ENCODE measurements at regions not wholly inside any gene's neighbourhood (a gene's known extent, or its start where the extent isn't known, plus 50 kb on each side); places are given as distances from the start of the nearest gene placed in this dataset.

GRCh38 chr1:185368913-185369491, 52.0 kb upstream of the IVNS1ABP start:
- Histone ChIP-seq H2BK15ac (ENCODE audit: low read depth, low read length) (no peak overlapping the region), H3K4me2 (ENCODE audit: low read depth, low read length) (no peak overlapping the region), H3K9me3 (ENCODE audit: control insufficient read depth, insufficient read depth, low read length) (no peaks in the 10 kb centered on the region), H3K9ac (ENCODE audit: low read depth, low read length) (no peak overlapping the region), H3K27me3 (ENCODE audit: control insufficient read depth, insufficient read depth, low read length) (no peaks in the 10 kb centered on the region), H3K14ac (replicated peaks; ENCODE audit: low read depth, low read length) (no peak overlapping the region), H3K27ac (ENCODE audit: insufficient read depth, low read length) (no peak overlapping the region), H2BK5ac (ENCODE audit: low read depth, low read length, poor library complexity, severe bottlenecking) (no peak overlapping the region), H2AK9ac (replicated peaks; ENCODE audit: low read depth, low read length, poor library complexity) (no peak overlapping the region), H3K4me1 (ENCODE audit: control insufficient read depth, insufficient read depth, low read length) (peaks cover 3% of the 10 kb centered on the region; the same call in 1 of the 2 replicates), H4K8ac (ENCODE audit: low read depth in 2 of 2, low read length in 2 of 2) (no peak overlapping the region), H4K91ac (ENCODE audit: insufficient read depth, low read depth, low read length) (no peak overlapping the region), H2AFZ (replicated peaks; ENCODE audit: low read length, poor library complexity) (no peak overlapping the region), H3K4me3 (ENCODE audit: insufficient read depth, low read depth, low read length) (no peak overlapping the region), H3K56ac (ENCODE audit: extremely low read depth, insufficient read depth, low read length) (no peak overlapping the region), H2BK20ac (ENCODE audit: low read depth, low read length) (no peak overlapping the region), H3K18ac (ENCODE audit: low read depth, low read length) (no peak overlapping the region), H4K20me1 (ENCODE audit: insufficient read depth, low read length) (no peaks in the 10 kb centered on the region), H3K9me1 (ENCODE audit: insufficient read depth, low read length) (peaks cover 4% of the 10 kb centered on the region), H3K23ac (ENCODE audit: low read depth, low read length) (no peak overlapping the region), H4K5ac (ENCODE audit: low read depth, low read length) (no peak overlapping the region), H2BK120ac (ENCODE audit: low read depth, low read length) (no peak overlapping the region), H3K79me1 (ENCODE audit: low read depth in 1 of 2, low read length in 2 of 2) (no peaks in the 10 kb centered on the region), H3K36me3 (ENCODE audit: control insufficient read depth, insufficient read depth, low read length) (no peaks in the 10 kb centered on the region), H2AK5ac (ENCODE audit: low read depth, low read length) (no peak overlapping the region), H3K4ac (ENCODE audit: low read depth, low read length) (no peak overlapping the region)
- BruUV-seq (replicated peaks): no TSS peak
- DNase-seq (no peak), ATAC-seq (ENCODE audit: low read depth) (no peak)
- ChIA-PET POLR2A (ENCODE audit: unreplicated experiment) (no interaction called here), CTCF (no interaction called here)
- intact Hi-C loops (cut with micrococcal nuclease): no loop called here
- TF ChIP-seq, protein P1, sequence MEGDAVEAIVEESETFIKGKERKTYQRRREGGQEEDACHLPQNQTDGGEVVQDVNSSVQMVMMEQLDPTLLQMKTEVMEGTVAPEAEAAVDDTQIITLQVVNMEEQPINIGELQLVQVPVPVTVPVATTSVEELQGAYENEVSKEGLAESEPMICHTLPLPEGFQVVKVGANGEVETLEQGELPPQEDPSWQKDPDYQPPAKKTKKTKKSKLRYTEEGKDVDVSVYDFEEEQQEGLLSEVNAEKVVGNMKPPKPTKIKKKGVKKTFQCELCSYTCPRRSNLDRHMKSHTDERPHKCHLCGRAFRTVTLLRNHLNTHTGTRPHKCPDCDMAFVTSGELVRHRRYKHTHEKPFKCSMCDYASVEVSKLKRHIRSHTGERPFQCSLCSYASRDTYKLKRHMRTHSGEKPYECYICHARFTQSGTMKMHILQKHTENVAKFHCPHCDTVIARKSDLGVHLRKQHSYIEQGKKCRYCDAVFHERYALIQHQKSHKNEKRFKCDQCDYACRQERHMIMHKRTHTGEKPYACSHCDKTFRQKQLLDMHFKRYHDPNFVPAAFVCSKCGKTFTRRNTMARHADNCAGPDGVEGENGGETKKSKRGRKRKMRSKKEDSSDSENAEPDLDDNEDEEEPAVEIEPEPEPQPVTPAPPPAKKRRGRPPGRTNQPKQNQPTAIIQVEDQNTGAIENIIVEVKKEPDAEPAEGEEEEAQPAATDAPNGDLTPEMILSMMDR (conservative IDR thresholded peaks at IDR 0.05; ENCODE audit: low read depth, low read length): no peak
- TF ChIP-seq POLR2A (IDR thresholded peaks at IDR 0.05; ENCODE audit: low read depth, low read length): no peak
- TF ChIP-seq RAD21 (IDR thresholded peaks at IDR 0.05; ENCODE audit: low read length): no peak
- TF ChIP-seq RFX5 (IDR thresholded peaks at IDR 0.05; ENCODE audit: low read depth, low read length): no peak
- no peak for TF ChIP-seq ELK1 (IDR thresholded peaks at IDR 0.05; ENCODE audit: borderline replicate concordance, low read depth, low read length)
- no peak for TF ChIP-seq RCOR1 (IDR thresholded peaks at IDR 0.05; ENCODE audit: insufficient replicate concordance, low read length)
- TF ChIP-seq MAZ (IDR thresholded peaks at IDR 0.05; ENCODE audit: borderline replicate concordance, low read depth, low read length): no peak
- TF ChIP-seq, protein P2, sequence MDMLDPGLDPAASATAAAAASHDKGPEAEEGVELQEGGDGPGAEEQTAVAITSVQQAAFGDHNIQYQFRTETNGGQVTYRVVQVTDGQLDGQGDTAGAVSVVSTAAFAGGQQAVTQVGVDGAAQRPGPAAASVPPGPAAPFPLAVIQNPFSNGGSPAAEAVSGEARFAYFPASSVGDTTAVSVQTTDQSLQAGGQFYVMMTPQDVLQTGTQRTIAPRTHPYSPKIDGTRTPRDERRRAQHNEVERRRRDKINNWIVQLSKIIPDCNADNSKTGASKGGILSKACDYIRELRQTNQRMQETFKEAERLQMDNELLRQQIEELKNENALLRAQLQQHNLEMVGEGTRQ (IDR thresholded peaks at IDR 0.05; ENCODE audit: low read depth, low read length): no peak
- no peak for TF ChIP-seq BHLHE40 (IDR thresholded peaks at IDR 0.05; ENCODE audit: low read depth, low read length)
- no peak for TF ChIP-seq CEBPB (IDR thresholded peaks at IDR 0.05; ENCODE audit: low read depth, low read length)
- TF ChIP-seq MXI1 (IDR thresholded peaks at IDR 0.05; ENCODE audit: borderline replicate concordance, low read depth, low read length): no peak
- TF ChIP-seq CHD1 (IDR thresholded peaks at IDR 0.05; ENCODE audit: low read depth, low read length): no peak
- no peak for TF ChIP-seq SMC3 (IDR thresholded peaks at IDR 0.05; ENCODE audit: low read depth, low read length)
- no peak for TF ChIP-seq NFE2L2 (IDR thresholded peaks at IDR 0.05; ENCODE audit: low read depth, low read length)
- TF ChIP-seq FOS (IDR thresholded peaks at IDR 0.05; ENCODE audit: low read depth, low read length): no peak
- TF ChIP-seq MAFK (IDR thresholded peaks at IDR 0.05; ENCODE audit: low read depth, low read length): no peak
- WGBS, 2 experiments (ENCODE audit: extremely low coverage in 2 of 2, insufficient read length in 1 of 2): 29% methylated on average over 1 of the region's 1 CpG; no CpG with 5 or more reads in 1 of the 2 experiments
- dilution Hi-C loops (cut with HindIII; ENCODE audit: low sequenced_read_pairs, unreplicated experiment): no loop called here
- in situ Hi-C loops (cut with MboI; ENCODE audit: low sequenced_read_pairs): no loop called here

All from IMR-90 (cell line).